HEK293T (cell line): ENCODE measurements at regions not wholly inside any gene's neighbourhood (a gene's known extent, or its start where the extent isn't known, plus 50 kb on each side); places are given as distances from the start of the nearest gene placed in this dataset.

Experiments used
- CTCF ChIA-PET: fragments of 350-600 bp; formaldehyde crosslinking; extraction: SDS; loops from one replicate; lab custom pipeline; 2021; ENCODE audit warnings: antibody characterized with exemption, inconsistent platforms; lab: Yijun Ruan, JAX
- POLR2A ChIA-PET: fragments of 350-600 bp; formaldehyde crosslinking; extraction: SDS; loops from one replicate; lab custom pipeline; 2020; ENCODE audit warnings: antibody characterized with exemption, inconsistent platforms; lab: Yijun Ruan, JAX
- DNase-seq: peaks from one replicate; pipeline ENCODE4 v3.0.0; 2012; ENCODE audit warnings: mixed read lengths; ENCODE audit errors: extremely low spot score
- ARNT ChIP-seq: fragments of 450-650 bp; IDR thresholded peaks from 2 replicates; pipeline ENCODE4 v1.6.1; 2017; ENCODE audit warnings: mild to moderate bottlenecking
- BHLHE40 ChIP-seq: fragments of 450-650 bp; IDR thresholded peaks from 2 replicates; pipeline ENCODE4 v1.6.1; 2016; ENCODE audit warnings: mild to moderate bottlenecking, moderate library complexity, borderline replicate concordance
- CTBP1 ChIP-seq: fragments of 450-650 bp; IDR thresholded peaks from 2 replicates; pipeline ENCODE4 v1.6.1; 2016; ENCODE audit warnings: borderline replicate concordance
- ELF4 ChIP-seq: fragments of 450-650 bp; IDR thresholded peaks from 2 replicates; pipeline ENCODE4 v1.6.1; 2017; ENCODE audit warnings: antibody characterized with exemption
- FOXA1 ChIP-seq: fragments of 450-650 bp; IDR thresholded peaks from 2 replicates; pipeline ENCODE4 v1.6.1; 2016; ENCODE audit warnings: mild to moderate bottlenecking
- FOXK2 ChIP-seq: fragments of 450-650 bp; IDR thresholded peaks from 2 replicates; pipeline ENCODE4 v1.6.1; 2016; ENCODE audit warnings: mild to moderate bottlenecking
- FOXM1 ChIP-seq: fragments of 450-650 bp; IDR thresholded peaks from 2 replicates; pipeline ENCODE4 v1.6.1; 2017; ENCODE audit warnings: mild to moderate bottlenecking, borderline replicate concordance
- HDGF ChIP-seq: fragments of 450-650 bp; IDR thresholded peaks from 2 replicates; pipeline ENCODE4 v1.6.1; 2017; ENCODE audit warnings: antibody characterized with exemption, borderline replicate concordance
- L3MBTL2 ChIP-seq: fragments of 450-650 bp; conservative IDR thresholded peaks from 2 replicates; pipeline ENCODE4 v1.6.1; 2016; ENCODE audit warnings: mild to moderate bottlenecking
- LEF1 ChIP-seq: fragments of 450-650 bp; IDR thresholded peaks from 2 replicates; pipeline ENCODE4 v1.6.1; 2017; ENCODE audit warnings: mild to moderate bottlenecking, borderline replicate concordance
- NFRKB ChIP-seq: fragments of 450-650 bp; IDR thresholded peaks from 2 replicates; pipeline ENCODE4 v1.6.1; 2016; ENCODE audit warnings: mild to moderate bottlenecking, moderate library complexity
- SP1 ChIP-seq: fragments of 450-650 bp; IDR thresholded peaks from 2 replicates; pipeline ENCODE4 v1.6.1; 2017
- SUZ12 ChIP-seq: fragments of 450-650 bp; IDR thresholded peaks from 2 replicates; pipeline ENCODE4 v1.6.1; 2016; ENCODE audit warnings: mild to moderate bottlenecking
- TARDBP ChIP-seq: fragments of 450-650 bp; IDR thresholded peaks from 2 replicates; pipeline ENCODE4 v1.6.1; 2016
- ZNF384 ChIP-seq: fragments of 450-650 bp; IDR thresholded peaks from 2 replicates; pipeline ENCODE4 v1.6.1; 2016
- TF ChIP-seq, protein P1 (sequence below): fragments of 450-650 bp; IDR thresholded peaks from 2 replicates; pipeline ENCODE4 v1.6.1; 2016

DNA sequence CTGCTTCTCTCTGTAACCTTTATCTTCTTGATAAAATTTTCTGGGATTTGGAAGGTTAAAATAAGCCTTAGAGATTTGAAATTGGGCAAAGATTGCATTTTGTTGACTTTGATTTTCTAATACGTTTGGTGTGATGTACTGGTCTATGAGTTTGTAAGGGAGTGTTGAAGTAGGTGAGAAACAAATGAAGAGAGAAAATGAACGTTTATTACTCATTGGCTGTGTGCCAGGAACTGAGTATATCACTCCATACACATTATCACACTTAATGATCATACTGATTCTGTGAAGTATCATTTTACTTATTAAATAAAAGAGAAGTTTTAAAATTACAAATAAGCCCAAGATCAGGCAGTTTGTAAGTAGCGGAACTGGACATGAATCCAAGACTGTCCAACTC, 795.1 kb upstream of the ZEB2 start:
- no peak for TF ChIP-seq FOXM1
- no peak for TF ChIP-seq TARDBP
- TF ChIP-seq BHLHE40: no peak
- TF ChIP-seq L3MBTL2: no peak
- TF ChIP-seq ARNT: no peak
- no peak for TF ChIP-seq HDGF
- TF ChIP-seq LEF1: no peak
- no peak for TF ChIP-seq NFRKB
- TF ChIP-seq ZNF384: no peak
- no peak for TF ChIP-seq SUZ12

DNA sequence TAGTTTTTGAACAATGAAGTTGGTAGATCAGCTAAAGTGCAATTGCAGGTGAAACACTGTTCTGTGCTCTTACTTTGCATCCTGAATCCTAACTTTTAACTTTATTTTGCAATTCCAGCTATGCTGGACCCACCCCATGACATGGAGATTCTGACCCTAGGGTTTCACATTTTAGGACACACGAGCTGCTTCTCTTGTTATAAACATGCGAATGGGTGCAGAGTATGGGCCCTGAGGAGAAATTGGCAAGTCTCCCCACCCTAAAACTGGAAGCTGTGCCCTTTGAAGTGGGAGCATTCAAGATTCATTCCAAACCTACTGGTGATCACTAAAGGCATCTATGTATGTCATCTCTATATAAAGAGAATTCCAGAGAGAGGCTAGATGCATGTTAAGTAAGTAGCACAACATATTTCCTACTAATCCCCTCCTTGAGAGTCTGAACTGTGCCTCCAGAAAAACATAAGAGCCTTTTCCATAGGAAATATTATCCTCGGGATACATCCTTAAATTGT, 794.3 kb upstream of the ZEB2 start:
- ChIA-PET CTCF (no interaction called here), POLR2A (no interaction called here)
- no peak for TF ChIP-seq L3MBTL2
- no peak for TF ChIP-seq FOXA1
- TF ChIP-seq SP1: no peak
- TF ChIP-seq SUZ12: no peak
- no peak for TF ChIP-seq CTBP1
- no peak for TF ChIP-seq ZNF384
- no peak for TF ChIP-seq HDGF
- no peak for TF ChIP-seq FOXK2
- no peak for DNase-seq

More for the DNA sequence above, 795.1 kb upstream of the ZEB2 start:
- DNase-seq: no peak
- POLR2A ChIA-PET: no interaction called here
- CTCF ChIA-PET: no interaction called here

DNA sequence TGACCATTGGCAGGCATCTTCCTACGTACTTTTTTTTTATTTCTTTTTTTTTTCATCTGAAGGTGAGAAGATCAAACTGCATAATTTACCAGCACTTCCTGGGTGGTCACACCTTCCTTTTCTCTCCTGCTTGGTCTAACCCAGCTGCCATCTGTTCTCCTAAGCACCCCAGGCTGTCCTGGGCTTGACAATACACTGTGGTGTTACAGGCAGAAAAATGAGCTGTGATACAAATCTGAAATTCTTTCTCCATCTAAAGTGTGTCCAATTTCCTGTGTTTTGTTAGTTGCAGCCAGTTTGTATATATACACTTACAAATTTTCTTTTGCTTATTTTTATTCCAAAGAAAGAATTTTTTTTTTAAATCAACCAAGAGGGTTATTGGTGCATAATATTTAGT, 786.0 kb upstream of the ZEB2 start:
- ChIA-PET CTCF (no interaction called here), POLR2A (no interaction called here)
- TF ChIP-seq, protein P1, sequence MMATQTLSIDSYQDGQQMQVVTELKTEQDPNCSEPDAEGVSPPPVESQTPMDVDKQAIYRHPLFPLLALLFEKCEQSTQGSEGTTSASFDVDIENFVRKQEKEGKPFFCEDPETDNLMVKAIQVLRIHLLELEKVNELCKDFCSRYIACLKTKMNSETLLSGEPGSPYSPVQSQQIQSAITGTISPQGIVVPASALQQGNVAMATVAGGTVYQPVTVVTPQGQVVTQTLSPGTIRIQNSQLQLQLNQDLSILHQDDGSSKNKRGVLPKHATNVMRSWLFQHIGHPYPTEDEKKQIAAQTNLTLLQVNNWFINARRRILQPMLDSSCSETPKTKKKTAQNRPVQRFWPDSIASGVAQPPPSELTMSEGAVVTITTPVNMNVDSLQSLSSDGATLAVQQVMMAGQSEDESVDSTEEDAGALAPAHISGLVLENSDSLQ: no peak
- TF ChIP-seq FOXK2 (no peak), SP1 (no peak), ZNF384 (no peak), BHLHE40 (no peak)

DNA sequence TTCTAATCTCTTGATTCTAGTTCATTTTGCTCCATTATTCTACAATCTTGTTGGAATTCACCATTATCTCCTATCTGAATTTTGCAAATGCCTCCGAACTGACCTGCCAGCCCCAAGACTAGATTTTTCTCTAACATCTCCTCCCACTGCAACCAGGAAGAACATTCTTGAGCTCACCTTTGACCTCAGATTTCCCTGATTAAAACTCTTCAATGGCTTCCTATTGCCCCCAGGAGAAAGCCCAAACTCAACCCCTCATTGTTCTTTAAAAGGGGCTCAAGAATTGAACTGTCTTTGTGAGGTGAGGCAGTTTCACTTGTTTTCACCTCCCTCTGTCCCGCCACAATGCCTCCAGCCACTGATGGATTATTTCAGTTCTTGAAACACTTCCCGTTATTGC, 784.6 kb upstream of the ZEB2 start:
- DNase-seq: no peak
- CTCF ChIA-PET: no interaction called here
- POLR2A ChIA-PET: no interaction called here
- TF ChIP-seq L3MBTL2: no peak
- TF ChIP-seq FOXM1: no peak
- TF ChIP-seq FOXK2: no peak
- no peak for TF ChIP-seq ZNF384
- TF ChIP-seq HDGF: no peak
- TF ChIP-seq TARDBP: no peak
- TF ChIP-seq SP1: no peak
- TF ChIP-seq, protein P1: no peak
- no peak for TF ChIP-seq FOXA1
- TF ChIP-seq NFRKB: no peak
- TF ChIP-seq LEF1: no peak
- TF ChIP-seq ELF4: no peak
- no peak for TF ChIP-seq SUZ12
- no peak for TF ChIP-seq CTBP1
- TF ChIP-seq ARNT: no peak
- TF ChIP-seq BHLHE40: no peak

More for the DNA sequence above, 786.0 kb upstream of the ZEB2 start:
- no peak for DNase-seq

DNA sequence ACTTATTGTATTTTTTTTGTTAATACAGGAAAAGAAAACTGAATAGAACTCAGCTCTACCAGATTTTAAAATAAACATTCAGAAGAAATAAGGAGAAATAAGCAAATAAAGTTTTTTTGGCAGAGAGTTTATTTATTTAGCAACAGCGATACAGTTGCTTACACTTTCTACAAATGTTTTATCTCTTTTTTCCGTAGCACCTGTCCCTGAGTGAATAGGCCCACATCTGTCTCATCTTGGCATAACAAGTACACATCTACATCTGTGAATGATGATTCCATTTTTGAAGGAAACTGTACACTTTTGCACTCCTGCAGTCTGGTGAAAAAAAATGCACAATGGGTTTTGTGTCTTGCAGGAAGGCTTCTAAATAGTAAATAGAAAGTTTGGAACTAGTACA, 783.6 kb upstream of the ZEB2 start:
- POLR2A ChIA-PET: no interaction called here
- CTCF ChIA-PET: no interaction called here
- DNase-seq: no peak

DNA sequence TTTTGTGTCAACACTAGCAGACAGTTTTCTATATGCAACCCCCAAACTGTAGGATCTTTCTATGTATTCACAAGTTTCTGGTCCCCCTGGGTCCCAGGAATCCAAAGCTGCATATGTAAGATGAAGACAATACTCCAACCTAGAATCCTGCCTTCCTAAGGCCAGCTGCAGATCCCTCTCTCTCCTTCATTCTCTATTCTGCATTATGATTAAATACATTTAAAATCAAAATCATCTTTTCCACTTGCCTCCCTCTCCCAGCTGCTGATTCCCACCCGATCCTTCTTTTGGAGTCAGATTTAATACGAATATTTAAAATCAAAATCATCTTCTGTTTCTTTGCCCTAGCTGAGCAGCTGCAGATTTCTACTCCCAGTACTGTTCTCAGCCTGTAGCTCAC, 783.0 kb upstream of the ZEB2 start:
- no peak for DNase-seq
- TF ChIP-seq SP1 (no peak), L3MBTL2 (no peak), FOXM1 (no peak), SUZ12 (no peak), TARDBP (no peak), HDGF (no peak), ARNT (no peak), LEF1 (no peak), CTBP1 (no peak), ELF4 (no peak), FOXK2 (no peak), BHLHE40 (no peak), ZNF384 (no peak), NFRKB (no peak), FOXA1 (no peak)
- TF ChIP-seq, protein P1: no peak
- ChIA-PET POLR2A (no interaction called here), CTCF (no interaction called here)

More for the DNA sequence above, 783.6 kb upstream of the ZEB2 start:
- no peak for TF ChIP-seq ARNT
- TF ChIP-seq BHLHE40: no peak
- no peak for TF ChIP-seq FOXK2
- no peak for TF ChIP-seq SUZ12
- TF ChIP-seq FOXM1: no peak
- no peak for TF ChIP-seq FOXA1
- no peak for TF ChIP-seq TARDBP
- no peak for TF ChIP-seq CTBP1
- TF ChIP-seq HDGF: no peak
- TF ChIP-seq LEF1: no peak
- TF ChIP-seq SP1: no peak
- TF ChIP-seq, protein P1: no peak
- TF ChIP-seq ZNF384: no peak
- no peak for TF ChIP-seq ELF4
- TF ChIP-seq L3MBTL2: no peak
- no peak for TF ChIP-seq NFRKB
